HCT116 (cell line): ENCODE measurements at regions not wholly inside any gene's neighbourhood (a gene's known extent, or its start where the extent isn't known, plus 50 kb on each side); places are given as distances from the start of the nearest gene placed in this dataset.

ENCODE experiments used
- ATAC-seq: fragments of 200-7000 bp; cut with Tn5 transposase; 2 replicates; pipeline ENCODE4 v1.9.1; 2020; ENCODE audit warnings: mild to moderate bottlenecking, moderate library complexity
- BruUV-seq: library from RNA; stranded (reverse); fragments of 400-500 nt; replicated peaks from 2 replicates; lab custom pipeline; 2021; lab: Mats Ljungman, UMichigan
- CTCF ChIA-PET: fragments of 300-600 bp; sonication (Branson Sonifier 250); formaldehyde crosslinking; loops from one replicate; lab custom pipeline; 2021; ENCODE audit warnings: antibody characterized with exemption; lab: Charles Lee
- POLR2A ChIA-PET: fragments of 300-600, 350-600 bp; sonication (Branson Sonifier 250); formaldehyde crosslinking; loops from one replicate; lab custom pipeline; 2021; ENCODE audit warnings: antibody characterized with exemption; lab: Charles Lee
- RAD21 ChIA-PET, 2 experiments: fragments of 300-600 bp; sonication (Branson Sonifier 250); formaldehyde crosslinking; loops; one replicate each; lab custom pipeline; 2023; ENCODE audit warnings: low total read pairs in 2 of 2; ENCODE audit not compliant: uncharacterized antibody in 2 of 2, unreplicated experiment in 2 of 2, low non-redundant PET in 1 of 2; lab: Charles Lee
- DNase-seq: peaks from one replicate; pipeline ENCODE4 v3.0.0-alpha.2; 2010; ENCODE audit warnings: low read depth, low spot score
- H2AFZ ChIP-seq: fragments of 200-600 bp; shearing (Covaris generic), sonication (generic); 2 replicates; pipeline ENCODE4 v1.6.1; 2017; ENCODE audit warnings: low read depth, mixed run types, mixed read lengths, antibody characterized with exemption, low read length; ENCODE audit not compliant: poor library complexity, severe bottlenecking
- H3K27ac ChIP-seq: 2 replicates; pipeline ENCODE4 v1.5.1; 2012; ENCODE audit warnings: low read depth, low read length
- H3K27me3 ChIP-seq: fragments of 200-600 bp; sonication (generic); 2 replicates; pipeline ENCODE4 v1.6.1; 2016; ENCODE audit warnings: mixed run types, low read length, mixed read lengths; ENCODE audit not compliant: insufficient read depth
- H3K36me3 ChIP-seq, 2 experiments: fragments of 200-500 bp in 1 of 2; fragments of 200-600 bp in 1 of 2; sonication (Bioruptor generic) in 1 of 2; sonication (generic) in 1 of 2; 2 replicates each; pipeline versions ENCODE4 v1.5.1 to v1.6.1; 2014 to 2016; ENCODE audit warnings: low read length in 2 of 2, inconsistent platforms in 1 of 2, mixed read lengths in 1 of 2, mixed run types in 1 of 2; ENCODE audit not compliant: insufficient read depth in 2 of 2, control insufficient read depth in 1 of 2
- H3K4me1 ChIP-seq, 2 experiments: fragments of 200-600 bp in 1 of 2; sonication (generic) in 1 of 2; 2 replicates each; pipeline versions ENCODE4 v1.5.1 to v1.6.1; 2012 to 2017; ENCODE audit warnings: low read length in 2 of 2, inconsistent platforms in 1 of 2, mild to moderate bottlenecking in 1 of 2, mixed read lengths in 1 of 2, mixed run types in 1 of 2, moderate library complexity in 1 of 2; ENCODE audit not compliant: insufficient read depth in 2 of 2, control insufficient read depth in 1 of 2
- H3K4me2 ChIP-seq: fragments of 200-600 bp; sonication (generic); 2 replicates; pipeline ENCODE4 v1.6.1; 2017; ENCODE audit warnings: mixed run types, low read length, mixed read lengths
- H3K4me3 ChIP-seq, 2 experiments: fragments of 200-600 bp in 1 of 2; sonication (generic) in 1 of 2; replicated peaks in 1 of 2; 2 replicates each; pipeline ENCODE4 v1.5.1; 2011 to 2016; ENCODE audit warnings: low read length in 2 of 2, control low read depth in 1 of 2, low read depth in 1 of 2, mild to moderate bottlenecking in 1 of 2, mixed read lengths in 1 of 2, mixed run types in 1 of 2
- H3K79me2 ChIP-seq: fragments of 200-600 bp; sonication (generic); 2 replicates; pipeline ENCODE4 v1.6.1; 2017; ENCODE audit warnings: mild to moderate bottlenecking, mixed run types, low read length, moderate library complexity, mixed read lengths; ENCODE audit not compliant: insufficient read depth
- H3K9ac ChIP-seq: fragments of 200-600 bp; sonication (generic); 2 replicates; pipeline ENCODE4 v1.6.1; 2016; ENCODE audit warnings: low read length, mixed read lengths
- H3K9me2 ChIP-seq: fragments of 200-600 bp; sonication (generic), shearing (Covaris generic); 2 replicates; pipeline ENCODE4 v1.6.1; 2017; ENCODE audit warnings: mixed run types, mild to moderate bottlenecking, moderate library complexity; ENCODE audit not compliant: insufficient read depth
- H3K9me3 ChIP-seq, 2 experiments: fragments of 200-500 bp in 1 of 2; fragments of 200-600 bp in 1 of 2; sonication (Bioruptor generic) in 1 of 2; sonication (generic) in 1 of 2; 2 replicates each; pipeline ENCODE4 v1.6.1; 2014 to 2017; ENCODE audit warnings: low read length in 2 of 2, mixed read lengths in 2 of 2, inconsistent platforms in 1 of 2, low read depth in 1 of 2, mild to moderate bottlenecking in 1 of 2, mixed run types in 1 of 2, moderate library complexity in 1 of 2; ENCODE audit not compliant: control insufficient read depth in 1 of 2, insufficient read depth in 1 of 2
- H4K20me1 ChIP-seq: fragments of 200-600 bp; sonication (generic), shearing (Covaris generic); 2 replicates; pipeline ENCODE4 v1.6.1; 2017; ENCODE audit warnings: mixed run types, mild to moderate bottlenecking, moderate library complexity; ENCODE audit not compliant: insufficient read depth
- ATF3 ChIP-seq: IDR thresholded peaks from 2 replicates; pipeline ENCODE4 v1.6.1; 2012
- CTCF ChIP-seq, 3 experiments: fragments of 200-600 bp in 1 of 3; sonication (generic) in 1 of 3; IDR thresholded peaks in 2 of 3; conservative IDR thresholded peaks in 1 of 3; 2 replicates each; pipeline ENCODE4 v1.5.1; 2012 to 2017; ENCODE audit warnings: low read depth in 2 of 3, low read length in 2 of 3, antibody characterized with exemption in 1 of 3, borderline replicate concordance in 1 of 3, control low read depth in 1 of 3, mild to moderate bottlenecking in 1 of 3, mixed read lengths in 1 of 3, mixed run types in 1 of 3, moderate library complexity in 1 of 3; ENCODE audit not compliant: insufficient read depth in 1 of 3
- ELF1 ChIP-seq: IDR thresholded peaks from 2 replicates; pipeline ENCODE4 v1.6.1; 2012; ENCODE audit warnings: low read depth, borderline replicate concordance
- JUND ChIP-seq: IDR thresholded peaks from 2 replicates; pipeline ENCODE4 v1.6.1; 2012
- MAX ChIP-seq: IDR thresholded peaks from 2 replicates; pipeline ENCODE4 v1.6.1; 2012
- POLR2A ChIP-seq: IDR thresholded peaks from 2 replicates; pipeline ENCODE4 v1.7.0; 2011; ENCODE audit warnings: borderline replicate concordance; ENCODE audit not compliant: insufficient read depth, insufficient read length; ENCODE audit errors: extremely low read depth
- RAD21 ChIP-seq: IDR thresholded peaks from 2 replicates; pipeline ENCODE4 v1.6.1; 2012; ENCODE audit warnings: low read depth, mild to moderate bottlenecking
- SIN3A ChIP-seq: IDR thresholded peaks from 2 replicates; pipeline ENCODE4 v1.6.1; 2012; ENCODE audit warnings: low read depth
- SP1 ChIP-seq: IDR thresholded peaks from 2 replicates; pipeline ENCODE4 v1.6.1; 2012; ENCODE audit warnings: low read depth
- SRF ChIP-seq: IDR thresholded peaks from 2 replicates; pipeline ENCODE4 v1.6.1; 2012; ENCODE audit warnings: low read depth
- TCF7L2 ChIP-seq: IDR thresholded peaks from 2 replicates; pipeline ENCODE4 v1.7.0; 2011; ENCODE audit warnings: borderline replicate concordance, inconsistent platforms; ENCODE audit not compliant: insufficient read depth, insufficient read length; ENCODE audit errors: extremely low read depth
- YY1 ChIP-seq: IDR thresholded peaks from 2 replicates; pipeline ENCODE4 v1.6.1; 2011; ENCODE audit warnings: low read length, low read depth, moderate library complexity, mild to moderate bottlenecking; ENCODE audit not compliant: insufficient replicate concordance; ENCODE audit errors: extremely low read depth
- ZBTB33 ChIP-seq: IDR thresholded peaks from 2 replicates; pipeline ENCODE4 v1.6.1; 2011; ENCODE audit warnings: mild to moderate bottlenecking, low read length, moderate library complexity; ENCODE audit not compliant: insufficient replicate concordance; ENCODE audit errors: extremely low read depth
- ZFX ChIP-seq: fragments of 450-650 bp; IDR thresholded peaks from 2 replicates; pipeline ENCODE4 v1.6.1; 2017
- ZNF274 ChIP-seq: fragments of 200-500 bp; sonication (Bioruptor generic); IDR thresholded peaks from 2 replicates; pipeline ENCODE4 v1.6.1; 2014; ENCODE audit warnings: mild to moderate bottlenecking, low read depth, low read length, inconsistent platforms
- intact Hi-C: fragments of 100-400 bp; cut with micrococcal nuclease; formaldehyde crosslinking; loops from 2 replicates; pipeline ENCODE4 v1.10.0; 2022

GRCh38 chr5:14930486-14930885, 58.9 kb upstream of the ANKH start:
- no TSS peak for BruUV-seq
- TF ChIP-seq SP1, result no peak
- TF ChIP-seq ZNF274, result no peak
- TF ChIP-seq ATF3, result no peak
- TF ChIP-seq ZFX, result no peak
- no peak for TF ChIP-seq ZBTB33
- TF ChIP-seq POLR2A, result no peak
- TF ChIP-seq SRF, result no peak
- TF ChIP-seq SIN3A, result no peak
- TF ChIP-seq TCF7L2, result no peak
- no peak for TF ChIP-seq RAD21
- TF ChIP-seq ELF1, result no peak
- no peak for TF ChIP-seq MAX
- no peak for TF ChIP-seq JUND
- TF ChIP-seq CTCF (IDR thresholded peaks at IDR 0.05 in 2 of 3, conservative IDR thresholded peaks at IDR 0.05 in 1 of 3; ENCODE audit: borderline replicate concordance in 1 of 3, insufficient read depth in 1 of 3, low read depth in 2 of 3, low read length in 2 of 3), result no peak
- TF ChIP-seq YY1, result no peak
- RAD21 ChIA-PET, result no interaction called here

More at GRCh38 chr5:14930486-14930885, 58.9 kb upstream of the ANKH start:
- POLR2A ChIA-PET, result no interaction called here
- intact Hi-C loops, result no loop called here
- no peak overlapping the region for H3K27ac ChIP-seq
- no peak overlapping the region for H2AFZ ChIP-seq
- peaks cover 0 to 6% of the 10 kb centered on the region in 2 experiments; a peak in 2 of 4 replicates for H3K4me1 ChIP-seq
- H3K9me3 ChIP-seq, result no peaks in the 10 kb centered on the region
- DNase-seq (no peak), ATAC-seq (no peak)
- CTCF ChIA-PET, result no interaction called here
- H4K20me1 ChIP-seq, result no peaks in the 10 kb centered on the region
- no peak overlapping the region for H3K4me3 ChIP-seq
- no peak overlapping the region for H3K4me2 ChIP-seq
- no peaks in the 10 kb centered on the region for H3K79me2 ChIP-seq
- H3K9ac ChIP-seq, result no peak overlapping the region
- no peaks in the 10 kb centered on the region for H3K9me2 ChIP-seq
- H3K27me3 ChIP-seq, result no peaks in the 10 kb centered on the region
- H3K36me3 ChIP-seq, result no peaks in the 10 kb centered on the region
